Fibroblast of pulmonary artery (primary cell): ENCODE measurements at regions not wholly inside any gene's neighbourhood (a gene's known extent, or its start where the extent isn't known, plus 50 kb on each side); places are given as distances from the start of the nearest gene placed in this dataset.

Experiments used
- DNase-seq: peaks from one replicate; pipeline ENCODE4 v3.0.0-alpha.2; 2010; ENCODE audit warnings: low read depth
- H3K4me3 ChIP-seq: replicated peaks from 2 replicates; pipeline ENCODE4 v1.5.1; 2011; ENCODE audit warnings: low read depth, mild to moderate bottlenecking, control low read depth, low read length, moderate library complexity
- CTCF ChIP-seq: IDR thresholded peaks from 2 replicates; pipeline ENCODE4 v1.5.1; 2011; ENCODE audit warnings: mild to moderate bottlenecking, control low read depth, low read length, inconsistent platforms; ENCODE audit errors: missing control alignments

DNA sequence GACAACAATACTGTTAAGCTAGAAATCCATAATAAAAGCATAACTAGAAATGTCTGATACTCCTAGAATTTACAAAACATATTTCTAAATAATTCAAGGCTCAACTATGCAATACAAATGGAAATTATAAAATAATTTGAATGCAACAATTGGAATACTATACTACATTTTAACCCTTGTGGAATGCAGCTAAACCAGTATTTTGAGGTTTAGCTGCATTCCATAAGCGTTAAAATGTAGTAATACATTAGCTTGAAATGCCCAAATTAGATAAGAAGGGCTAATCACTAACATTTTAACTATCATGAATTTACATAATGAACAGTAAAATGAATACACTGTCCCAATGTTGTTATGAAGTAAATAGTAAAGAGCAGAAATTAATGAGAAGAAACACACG is 617.2 kb upstream of the CHORDC1 start:
- no peak for DNase-seq
- no peak for TF ChIP-seq CTCF
- no peak overlapping the region for H3K4me3 ChIP-seq

- no peak overlapping the region for H3K4me3 ChIP-seq
- no peak for TF ChIP-seq CTCF
- no peak for DNase-seq
These were observed 613.2 kb upstream of the CHORDC1 start for GRCh38 chr11:90836031-90836430.

DNA sequence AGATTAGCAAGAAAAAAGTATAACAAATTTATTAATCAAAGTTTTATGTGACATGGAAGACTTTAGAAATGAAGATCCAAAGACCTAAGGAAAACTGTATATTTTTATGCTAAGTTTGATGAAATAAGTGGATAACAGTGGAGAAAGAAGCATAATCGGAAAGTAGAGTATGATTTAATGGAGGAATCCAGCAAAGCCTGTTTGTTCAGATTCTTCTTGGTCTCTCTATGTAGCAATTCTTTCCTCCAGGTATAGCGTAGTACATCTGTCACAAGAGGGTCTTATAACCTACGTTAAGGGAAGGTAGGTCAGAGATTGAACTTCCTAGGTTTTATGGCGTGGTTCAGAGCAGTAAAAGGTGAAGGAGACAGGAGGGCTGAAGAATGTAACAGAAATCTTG is 600.6 kb upstream of the CHORDC1 start:
- TF ChIP-seq CTCF = no peak
- H3K4me3 ChIP-seq = no peak overlapping the region
- no peak for DNase-seq

GRCh38 chr11:90822996-90823395 is 600.1 kb upstream of the CHORDC1 start:
- H3K4me3 ChIP-seq = no peak overlapping the region
- DNase-seq = no peak
- TF ChIP-seq CTCF = no peak

DNA sequence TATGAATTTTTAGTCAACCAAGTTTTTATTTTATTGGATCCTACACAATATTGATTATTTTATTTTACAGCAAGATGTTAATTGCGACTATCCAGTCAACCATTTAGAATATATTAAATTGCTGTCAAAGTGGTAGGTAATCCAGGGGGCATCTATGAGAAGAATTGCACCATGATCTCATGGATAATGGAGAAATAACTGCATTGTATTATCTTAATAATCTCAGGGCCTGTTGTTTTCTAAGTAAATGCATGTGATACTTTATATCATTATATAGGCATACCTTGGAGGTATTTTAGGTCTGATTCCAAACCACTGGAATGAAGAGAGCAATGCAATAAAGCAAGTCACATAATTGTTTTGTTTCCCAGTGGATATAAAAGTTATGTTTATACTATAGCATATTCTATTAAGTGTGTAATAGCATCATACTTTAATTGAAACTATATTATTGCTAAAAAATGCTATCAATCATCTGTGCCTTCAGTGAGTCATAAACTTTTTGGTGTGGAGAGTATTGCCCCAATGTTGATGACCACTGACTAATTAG is 595.4 kb upstream of the CHORDC1 start:
- H3K4me3 ChIP-seq = no peak overlapping the region
- TF ChIP-seq CTCF = no peak

DNA sequence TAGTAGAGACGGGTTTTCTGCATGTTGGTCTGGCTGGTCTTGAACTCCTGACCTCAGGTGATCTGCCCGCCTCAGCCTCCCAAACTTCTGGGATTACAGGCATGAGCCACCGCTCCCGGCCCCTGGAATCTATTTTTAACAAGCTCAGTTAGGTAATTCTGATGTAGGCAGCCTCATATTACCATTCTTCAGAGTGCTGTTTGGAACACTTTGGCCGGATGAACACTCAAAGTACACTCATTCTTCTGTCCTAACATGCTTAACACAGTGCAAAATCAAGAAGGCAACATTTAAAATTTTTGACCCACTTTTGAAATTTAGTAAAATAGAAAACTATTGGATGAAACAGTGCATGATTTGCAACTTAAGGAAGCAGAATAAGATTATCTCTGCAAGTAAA is 586.7 kb upstream of the CHORDC1 start:
- TF ChIP-seq CTCF = no peak
- no peak overlapping the region for H3K4me3 ChIP-seq
- DNase-seq = no peak

More for the DNA sequence above, 595.4 kb upstream of the CHORDC1 start:
- no peak for DNase-seq

- no peak for DNase-seq
- no peak for TF ChIP-seq CTCF
- H3K4me3 ChIP-seq = no peak overlapping the region
These were observed 582.3 kb upstream of the CHORDC1 start for GRCh38 chr11:90805172-90805571.
